ENCODE measurements at regions not wholly inside any gene's neighbourhood (a gene's known extent, or its start where the extent isn't known, plus 50 kb on each side); places are given as distances from the start of the nearest gene placed in this dataset.

GRCh38 chr18:77973745-77974144 lies 724.1 kb downstream of the GALR1 start:
- TF ChIP-seq EZH2 (IDR thresholded peaks at IDR 0.05; ENCODE audit: low read length, missing control alignments) (no peak), CTCF (conservative IDR thresholded peaks at IDR 0.05 in 1 of 2, IDR thresholded peaks at IDR 0.05 in 1 of 2; ENCODE audit: low read depth in 1 of 2, low read length in 2 of 2) (no peak)
- Histone ChIP-seq H3K79me2 (ENCODE audit: control insufficient read depth, insufficient read depth, low read length) (no peaks in the 10 kb centered on the region), H3K4me3 (replicated peaks in 1 of 4; ENCODE audit: control extremely low read depth in 1 of 4, insufficient read depth in 1 of 4, low read depth in 3 of 4, low read length in 4 of 4) (no peak overlapping the region), H3K27me3 (ENCODE audit: control insufficient read depth, insufficient read depth, low read length) (no peaks in the 10 kb centered on the region), H3K9ac (ENCODE audit: insufficient read depth, low read length) (no peak overlapping the region), H4K20me1 (ENCODE audit: control insufficient read depth, extremely low read depth, insufficient read depth, low read length) (no peaks in the 10 kb centered on the region), H3K27ac (ENCODE audit: insufficient read depth, low read length) (no peak overlapping the region), H2AFZ (ENCODE audit: low read length) (no peak overlapping the region), H3K4me2 (ENCODE audit: extremely low read depth, insufficient read depth, low read length) (no peak overlapping the region), H3K36me3 (ENCODE audit: control insufficient read depth, insufficient read depth, low read length) (no peaks in the 10 kb centered on the region), H3K9me3 (ENCODE audit: control insufficient read depth, insufficient read depth, low read depth, low read length) (no peaks in the 10 kb centered on the region), H3K4me1 (ENCODE audit: control insufficient read depth, extremely low read depth, insufficient read depth, low read length) (no peaks in the 10 kb centered on the region)
- no peak for DNase-seq (ENCODE audit: low read depth in 2 of 2)

GRCh38 chr18:77974329-77974728 lies 724.7 kb downstream of the GALR1 start:
- no peaks in the 10 kb centered on the region for H3K27me3 ChIP-seq (ENCODE audit: control insufficient read depth, insufficient read depth, low read length)
- H3K4me2 ChIP-seq (ENCODE audit: extremely low read depth, insufficient read depth, low read length): no peak overlapping the region
- no peak for DNase-seq (ENCODE audit: low read depth in 2 of 2)
- no peak overlapping the region for H3K27ac ChIP-seq (ENCODE audit: insufficient read depth, low read length)
- no peaks in the 10 kb centered on the region for H3K36me3 ChIP-seq (ENCODE audit: control insufficient read depth, insufficient read depth, low read length)
- no peaks in the 10 kb centered on the region for H4K20me1 ChIP-seq (ENCODE audit: control insufficient read depth, extremely low read depth, insufficient read depth, low read length)
- no peaks in the 10 kb centered on the region for H3K4me1 ChIP-seq (ENCODE audit: control insufficient read depth, extremely low read depth, insufficient read depth, low read length)
- no peak for TF ChIP-seq EZH2 (IDR thresholded peaks at IDR 0.05; ENCODE audit: low read length, missing control alignments)
- no peak for TF ChIP-seq CTCF (conservative IDR thresholded peaks at IDR 0.05 in 1 of 2, IDR thresholded peaks at IDR 0.05 in 1 of 2; ENCODE audit: low read depth in 1 of 2, low read length in 2 of 2)
- no peak overlapping the region for H3K9ac ChIP-seq (ENCODE audit: insufficient read depth, low read length)
- no peak overlapping the region for H3K4me3 ChIP-seq (replicated peaks in 1 of 4; ENCODE audit: control extremely low read depth in 1 of 4, insufficient read depth in 1 of 4, low read depth in 3 of 4, low read length in 4 of 4)
- no peak overlapping the region for H2AFZ ChIP-seq (ENCODE audit: low read length)
- H3K9me3 ChIP-seq (ENCODE audit: control insufficient read depth, insufficient read depth, low read depth, low read length): no peaks in the 10 kb centered on the region
- no peaks in the 10 kb centered on the region for H3K79me2 ChIP-seq (ENCODE audit: control insufficient read depth, insufficient read depth, low read length)

- TF ChIP-seq CTCF (conservative IDR thresholded peaks at IDR 0.05 in 1 of 2, IDR thresholded peaks at IDR 0.05 in 1 of 2; ENCODE audit: low read depth in 1 of 2, low read length in 2 of 2) (no peak), EZH2 (IDR thresholded peaks at IDR 0.05; ENCODE audit: low read length, missing control alignments) (no peak)
- H3K27me3 ChIP-seq (ENCODE audit: control insufficient read depth, insufficient read depth, low read length): no peaks in the 10 kb centered on the region
These were observed 727.7 kb downstream of the GALR1 start for GRCh38 chr18:77977331-77977730.

More at GRCh38 chr18:77977331-77977730, 727.7 kb downstream of the GALR1 start:
- no peaks in the 10 kb centered on the region for H3K79me2 ChIP-seq (ENCODE audit: control insufficient read depth, insufficient read depth, low read length)
- no peaks in the 10 kb centered on the region for H4K20me1 ChIP-seq (ENCODE audit: control insufficient read depth, extremely low read depth, insufficient read depth, low read length)
- no peak overlapping the region for H3K27ac ChIP-seq (ENCODE audit: insufficient read depth, low read length)
- no peaks in the 10 kb centered on the region for H3K4me1 ChIP-seq (ENCODE audit: control insufficient read depth, extremely low read depth, insufficient read depth, low read length)
- H3K4me3 ChIP-seq (replicated peaks in 1 of 4; ENCODE audit: control extremely low read depth in 1 of 4, insufficient read depth in 1 of 4, low read depth in 3 of 4, low read length in 4 of 4): no peak overlapping the region
- DNase-seq (ENCODE audit: low read depth in 2 of 2): no peak
- H3K4me2 ChIP-seq (ENCODE audit: extremely low read depth, insufficient read depth, low read length): no peak overlapping the region
- H3K9me3 ChIP-seq (ENCODE audit: control insufficient read depth, insufficient read depth, low read depth, low read length): no peaks in the 10 kb centered on the region
- no peak overlapping the region for H3K9ac ChIP-seq (ENCODE audit: insufficient read depth, low read length)
- H3K36me3 ChIP-seq (ENCODE audit: control insufficient read depth, insufficient read depth, low read length): no peaks in the 10 kb centered on the region
- no peak overlapping the region for H2AFZ ChIP-seq (ENCODE audit: low read length)

Data from fibroblast of lung (primary cell).